ENCODE measurements at regions not wholly inside any gene's neighbourhood (a gene's known extent, or its start where the extent isn't known, plus 50 kb on each side); places are given as distances from the start of the nearest gene placed in this dataset.
"Not testable (repeated sequence)": the region's sequence is repeated elsewhere in the genome, so short reads cannot be mapped to it uniquely, and the experiment has no call there.

GRCh38 chr15:77840991-77841775 lies 208.5 kb upstream of the LINGO1 start:
- no peak for DNase-seq (ENCODE audit: low read depth in 2 of 2)

GRCh38 chr15:77839970-77840905 lies 207.5 kb upstream of the LINGO1 start:
- DNase-seq (ENCODE audit: low read depth in 2 of 2): no peak

GRCh38 chr15:77839456-77839855 lies 206.7 kb upstream of the LINGO1 start:
- DNase-seq (ENCODE audit: low read depth in 2 of 2): no peak

GRCh38 chr15:77838595-77838994 lies 205.9 kb upstream of the LINGO1 start:
- DNase-seq (ENCODE audit: low read depth in 2 of 2): no peak

GRCh38 chr15:77838061-77838460 lies 205.3 kb upstream of the LINGO1 start:
- no peak for DNase-seq (ENCODE audit: low read depth in 2 of 2)

GRCh38 chr15:77837649-77838025 lies 204.9 kb upstream of the LINGO1 start:
- DNase-seq (ENCODE audit: low read depth in 2 of 2): no peak

GRCh38 chr15:77836906-77837648 lies 204.4 kb upstream of the LINGO1 start:
- DNase-seq (ENCODE audit: low read depth in 2 of 2): no peak

GRCh38 chr15:77836121-77836692 lies 203.5 kb upstream of the LINGO1 start:
- peak; percentile 22 to 49 for DNase-seq (ENCODE audit: low read depth in 2 of 2)

- no peak for DNase-seq (ENCODE audit: low read depth in 2 of 2)
Observed at GRCh38 chr15:77834276-77834990, 201.7 kb upstream of the LINGO1 start.

GRCh38 chr15:77832874-77833273 lies 200.2 kb upstream of the LINGO1 start:
- DNase-seq (ENCODE audit: low read depth in 2 of 2): no peak

- DNase-seq (ENCODE audit: low read depth in 2 of 2): no peak
Observed at GRCh38 chr15:77831986-77832385, 199.3 kb upstream of the LINGO1 start.

GRCh38 chr15:77830051-77830468 lies 197.3 kb upstream of the LINGO1 start:
- no peak for DNase-seq (ENCODE audit: low read depth in 2 of 2)

GRCh38 chr15:77829331-77829730 lies 196.6 kb upstream of the LINGO1 start:
- not testable (repeated sequence) for DNase-seq (ENCODE audit: low read depth in 2 of 2)

- DNase-seq (ENCODE audit: low read depth in 2 of 2): no peak
Observed at GRCh38 chr15:77827860-77828259, 195.1 kb upstream of the LINGO1 start.

- DNase-seq (ENCODE audit: low read depth in 2 of 2): no peak
Observed at GRCh38 chr15:77826006-77826695, 193.4 kb upstream of the LINGO1 start.

- DNase-seq (ENCODE audit: low read depth in 2 of 2): no peak
Observed at GRCh38 chr15:77825546-77825945, 192.8 kb upstream of the LINGO1 start.

- no peak for DNase-seq (ENCODE audit: low read depth in 2 of 2)
Observed at GRCh38 chr15:77825252-77825542, 192.5 kb upstream of the LINGO1 start.

GRCh38 chr15:77824361-77825251 lies 191.9 kb upstream of the LINGO1 start:
- DNase-seq (ENCODE audit: low read depth in 2 of 2): no peak

GRCh38 chr15:77823736-77824135 lies 191.0 kb upstream of the LINGO1 start:
- no peak for DNase-seq (ENCODE audit: low read depth in 2 of 2)
